ENCODE measurements at regions not wholly inside any gene's neighbourhood (a gene's known extent, or its start where the extent isn't known, plus 50 kb on each side); places are given as distances from the start of the nearest gene placed in this dataset.

DNA sequence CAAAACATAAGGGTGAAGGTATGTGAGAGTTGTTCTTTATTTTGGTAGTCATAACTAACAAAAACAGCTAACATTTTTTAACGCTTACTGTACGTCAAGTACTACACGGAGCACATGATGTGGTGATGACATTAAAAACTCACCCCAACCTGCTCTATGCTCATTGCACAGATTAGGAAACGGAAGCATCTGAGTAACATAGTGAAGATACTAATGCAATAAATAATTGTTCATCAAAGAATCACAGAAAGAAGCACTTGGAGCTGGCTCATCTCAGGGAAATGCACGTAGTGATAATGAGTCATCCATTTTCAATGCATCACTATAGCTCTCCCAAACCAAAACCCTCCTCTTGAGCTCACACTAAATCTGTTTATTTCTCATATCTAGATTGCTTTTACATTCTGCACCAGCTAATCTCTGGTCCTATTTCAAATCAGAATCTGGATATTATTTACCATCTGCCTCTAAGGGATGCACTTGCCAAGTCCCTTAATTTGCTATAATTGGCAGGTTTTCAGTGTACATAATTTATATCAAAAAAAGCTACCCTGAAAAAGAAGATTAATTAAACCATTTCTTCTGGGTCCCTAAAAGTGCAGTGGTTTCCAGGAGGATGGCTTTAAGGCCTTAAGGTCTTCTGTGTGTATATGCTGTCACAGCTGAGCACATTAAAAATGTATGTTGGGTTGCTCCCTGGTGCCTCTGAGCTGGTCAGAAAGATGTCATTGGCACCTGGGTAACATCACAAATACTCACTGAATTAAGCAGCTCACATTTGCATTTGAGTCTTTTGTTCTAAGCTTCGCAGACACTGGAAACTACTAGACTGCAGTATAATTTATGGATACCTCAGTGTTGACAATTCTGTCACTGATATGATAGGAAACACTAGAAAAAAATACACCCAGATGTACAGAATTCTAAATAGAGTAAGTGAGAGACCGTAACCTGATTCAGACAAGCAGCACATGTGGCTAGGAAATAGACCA lies 677.4 kb upstream of the CITED2 start:
- H3K27me3 ChIP-seq (ENCODE audit: low read depth) = no peaks in the 10 kb centered on the region
- in situ Hi-C loops (cut with MboI; ENCODE audit: low sequenced_read_pairs) = no loop called here
- no peaks in the 10 kb centered on the region for H3K36me3 ChIP-seq (replicated peaks)
- DNase-seq (ENCODE audit: low spot score in 2 of 2) = no peak
- H3K4me3 ChIP-seq = no peak overlapping the region
- H3K4me1 ChIP-seq = no peaks in the 10 kb centered on the region
- H3K9me3 ChIP-seq = no peaks in the 10 kb centered on the region

- Histone ChIP-seq H3K36me3 (replicated peaks) (no peaks in the 10 kb centered on the region), H3K4me3 (no peak overlapping the region), H3K27me3 (ENCODE audit: low read depth) (no peaks in the 10 kb centered on the region), H3K4me1 (no peaks in the 10 kb centered on the region), H3K9me3 (no peaks in the 10 kb centered on the region)
- DNase-seq (ENCODE audit: low spot score in 2 of 2) = no peak
- in situ Hi-C loops (cut with MboI; ENCODE audit: low sequenced_read_pairs) = no loop called here
Observed at GRCh38 chr6:140050101-140050995, 675.9 kb upstream of the CITED2 start.

GRCh38 chr6:140049251-140049650 lies 674.8 kb upstream of the CITED2 start:
- no peak for DNase-seq (ENCODE audit: low spot score in 2 of 2)
- Histone ChIP-seq H3K4me1 (no peaks in the 10 kb centered on the region), H3K27me3 (ENCODE audit: low read depth) (no peaks in the 10 kb centered on the region), H3K4me3 (no peak overlapping the region), H3K36me3 (replicated peaks) (no peaks in the 10 kb centered on the region), H3K9me3 (no peaks in the 10 kb centered on the region)
- in situ Hi-C loops (cut with MboI; ENCODE audit: low sequenced_read_pairs) = no loop called here

- no peaks in the 10 kb centered on the region for H3K4me1 ChIP-seq
- no peaks in the 10 kb centered on the region for H3K27me3 ChIP-seq (ENCODE audit: low read depth)
- in situ Hi-C loops (cut with MboI; ENCODE audit: low sequenced_read_pairs) = no loop called here
- no peak overlapping the region for H3K4me3 ChIP-seq
- no peaks in the 10 kb centered on the region for H3K36me3 ChIP-seq (replicated peaks)
- DNase-seq (ENCODE audit: low spot score in 2 of 2) = no peak
- H3K9me3 ChIP-seq = no peaks in the 10 kb centered on the region
Observed at GRCh38 chr6:140048202-140048790, 673.8 kb upstream of the CITED2 start.

GRCh38 chr6:140047321-140047720 lies 672.9 kb upstream of the CITED2 start:
- Histone ChIP-seq H3K4me1 (no peaks in the 10 kb centered on the region), H3K9me3 (no peaks in the 10 kb centered on the region), H3K36me3 (replicated peaks) (no peaks in the 10 kb centered on the region), H3K27me3 (ENCODE audit: low read depth) (no peaks in the 10 kb centered on the region), H3K4me3 (no peak overlapping the region)
- in situ Hi-C loops (cut with MboI; ENCODE audit: low sequenced_read_pairs) = no loop called here
- no peak for DNase-seq (ENCODE audit: low spot score in 2 of 2)

DNA sequence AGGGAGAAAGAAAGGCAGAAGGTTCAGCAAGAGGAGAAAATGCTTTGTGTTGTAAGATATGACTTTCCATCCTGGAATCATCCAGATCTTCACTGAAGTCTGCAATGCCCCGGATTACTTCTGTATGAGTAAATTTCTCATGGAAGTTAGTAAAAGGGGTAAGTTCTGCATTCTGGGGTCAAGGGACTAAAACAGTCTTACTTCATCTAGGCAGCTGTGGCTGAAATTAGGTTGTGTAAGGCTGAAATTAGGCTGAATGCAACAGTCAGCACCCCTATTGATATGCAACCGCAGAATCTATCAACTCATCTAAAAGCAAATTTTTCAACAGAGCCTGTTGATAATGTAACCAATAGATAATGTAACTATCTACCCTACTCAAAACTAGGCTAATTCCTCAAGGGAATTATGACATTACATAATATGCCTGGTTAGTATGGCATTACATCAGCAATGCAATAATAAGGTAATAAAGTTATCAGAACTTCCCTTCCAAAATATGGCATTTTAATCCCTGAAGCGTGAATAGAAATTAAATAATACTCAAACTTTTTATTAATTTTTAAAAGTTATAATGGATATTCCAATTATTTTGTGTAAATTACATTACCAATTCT lies 671.7 kb upstream of the CITED2 start:
- in situ Hi-C loops (cut with MboI; ENCODE audit: low sequenced_read_pairs) = no loop called here

DNA sequence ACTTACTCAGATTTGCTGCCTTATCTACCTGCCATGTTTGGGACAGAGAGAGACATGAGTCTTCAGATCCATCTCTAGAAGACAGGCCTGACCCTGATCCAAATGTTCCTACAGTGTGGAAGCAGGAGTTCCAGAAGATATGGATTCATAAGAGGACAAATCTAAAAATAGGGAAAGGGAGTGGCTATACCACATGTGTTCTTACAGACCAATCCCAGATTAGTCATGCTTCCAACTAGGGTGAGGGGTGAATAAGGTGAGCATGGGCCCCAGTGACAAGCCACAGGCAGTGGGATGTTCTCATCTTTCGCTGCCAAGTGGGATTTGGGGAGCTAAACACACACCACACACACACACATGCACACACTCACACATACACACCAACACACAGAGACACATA lies 670.7 kb upstream of the CITED2 start:
- Histone ChIP-seq H3K4me3 (no peak overlapping the region), H3K9me3 (no peaks in the 10 kb centered on the region), H3K36me3 (replicated peaks) (no peaks in the 10 kb centered on the region), H3K4me1 (no peaks in the 10 kb centered on the region), H3K27me3 (ENCODE audit: low read depth) (no peaks in the 10 kb centered on the region)
- in situ Hi-C loops (cut with MboI; ENCODE audit: low sequenced_read_pairs) = no loop called here
- DNase-seq (ENCODE audit: low spot score in 2 of 2) = no peak

More for the DNA sequence above, 671.7 kb upstream of the CITED2 start:
- Histone ChIP-seq H3K4me3 (no peak overlapping the region), H3K36me3 (replicated peaks) (no peaks in the 10 kb centered on the region), H3K27me3 (ENCODE audit: low read depth) (no peaks in the 10 kb centered on the region), H3K4me1 (no peaks in the 10 kb centered on the region), H3K9me3 (no peaks in the 10 kb centered on the region)
- no peak for DNase-seq (ENCODE audit: low spot score in 2 of 2)

DNA sequence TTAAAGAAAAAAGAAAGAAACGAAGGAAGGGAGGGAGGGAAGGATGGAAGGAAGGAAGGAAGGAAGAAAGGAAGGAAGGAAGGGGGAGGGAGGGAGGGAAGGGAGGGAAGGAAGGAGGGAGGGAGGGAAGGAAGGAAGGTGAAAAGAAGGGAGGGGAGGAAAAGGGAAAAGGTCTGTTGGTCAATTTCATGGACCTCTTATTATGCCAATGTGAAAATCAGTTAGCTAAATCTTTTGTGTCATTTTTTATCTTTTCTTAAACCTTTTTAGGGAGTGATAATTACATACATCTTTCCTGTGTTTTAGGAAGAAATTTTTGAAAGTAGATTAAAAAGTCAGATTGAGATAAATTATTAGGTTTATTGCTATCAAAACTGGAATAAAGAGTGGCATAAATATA lies 670.2 kb upstream of the CITED2 start:
- DNase-seq (ENCODE audit: low spot score in 2 of 2) = no peak
- Histone ChIP-seq H3K4me3 (no peak overlapping the region), H3K9me3 (no peaks in the 10 kb centered on the region), H3K4me1 (no peaks in the 10 kb centered on the region), H3K27me3 (ENCODE audit: low read depth) (no peaks in the 10 kb centered on the region), H3K36me3 (replicated peaks) (no peaks in the 10 kb centered on the region)
- in situ Hi-C loops (cut with MboI; ENCODE audit: low sequenced_read_pairs) = no loop called here

- Histone ChIP-seq H3K36me3 (replicated peaks) (no peaks in the 10 kb centered on the region), H3K4me1 (no peaks in the 10 kb centered on the region), H3K27me3 (ENCODE audit: low read depth) (no peaks in the 10 kb centered on the region), H3K4me3 (no peak overlapping the region), H3K9me3 (no peaks in the 10 kb centered on the region)
- no peak for DNase-seq (ENCODE audit: low spot score in 2 of 2)
- in situ Hi-C loops (cut with MboI; ENCODE audit: low sequenced_read_pairs) = no loop called here
Observed at GRCh38 chr6:140043762-140044378, 669.4 kb upstream of the CITED2 start.

DNA sequence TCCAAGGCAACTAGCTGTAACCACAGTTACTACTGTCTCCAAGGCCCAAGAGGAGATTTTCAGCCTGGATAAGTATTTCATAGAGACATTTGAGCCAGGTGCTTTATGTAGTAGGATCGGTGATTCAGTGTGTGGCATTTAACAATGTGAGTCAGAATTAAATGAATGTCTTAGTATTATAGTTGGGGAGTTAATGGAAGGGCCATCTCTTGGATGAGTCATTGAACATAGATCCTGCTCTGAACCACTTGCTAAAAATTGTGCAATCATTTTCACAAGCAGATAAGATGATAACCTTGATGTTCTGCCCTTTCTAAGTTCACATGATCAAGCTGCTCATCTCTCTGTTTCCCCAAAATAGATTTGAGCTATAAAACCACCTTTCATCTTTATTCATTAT lies 668.9 kb upstream of the CITED2 start:
- in situ Hi-C loops (cut with MboI; ENCODE audit: low sequenced_read_pairs) = no loop called here

DNA sequence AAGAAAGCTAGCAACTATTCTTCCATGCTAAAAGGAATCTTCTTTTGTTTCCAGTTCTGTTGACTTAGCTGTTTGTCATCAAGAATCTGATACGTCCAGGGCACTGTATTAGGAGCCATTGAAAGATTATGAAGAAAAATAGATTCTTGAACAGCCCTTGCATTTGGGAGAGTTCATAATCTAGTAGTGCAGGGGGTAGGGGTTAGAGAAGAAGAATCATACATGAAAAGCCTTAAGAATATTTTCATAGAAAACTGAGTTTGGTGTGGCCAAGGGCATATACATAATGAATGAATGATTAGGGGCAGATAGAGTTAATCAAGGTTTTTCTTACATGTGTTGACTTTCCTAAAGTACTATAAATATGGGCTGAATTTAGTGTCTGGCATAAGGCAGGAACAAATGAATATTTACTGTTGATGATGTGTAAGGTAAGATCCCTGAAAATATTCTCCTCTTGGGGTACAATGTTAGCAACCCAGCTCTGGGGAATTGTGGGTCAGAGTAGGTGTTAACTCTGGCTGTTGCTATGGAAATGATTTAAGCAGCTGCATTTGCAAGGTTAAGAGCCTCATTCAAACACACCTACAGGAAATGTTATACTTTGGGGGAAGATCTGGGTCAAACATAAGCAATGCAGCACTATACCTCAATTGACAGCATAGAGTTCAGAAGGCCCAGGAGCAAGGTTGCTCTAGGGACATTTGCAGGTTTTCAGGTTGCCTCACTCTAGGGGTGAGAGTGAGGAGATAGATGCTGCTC lies 667.3 kb upstream of the CITED2 start:
- H3K27me3 ChIP-seq (ENCODE audit: low read depth) = no peaks in the 10 kb centered on the region
- no peaks in the 10 kb centered on the region for H3K4me1 ChIP-seq
- H3K4me3 ChIP-seq = no peak overlapping the region
- DNase-seq (ENCODE audit: low spot score in 2 of 2) = no peak
- no peaks in the 10 kb centered on the region for H3K36me3 ChIP-seq (replicated peaks)
- no peaks in the 10 kb centered on the region; the same call in 1 of the 2 replicates for H3K9me3 ChIP-seq
- in situ Hi-C loops (cut with MboI; ENCODE audit: low sequenced_read_pairs) = no loop called here

More for the DNA sequence above, 668.9 kb upstream of the CITED2 start:
- Histone ChIP-seq H3K27me3 (ENCODE audit: low read depth) (no peaks in the 10 kb centered on the region), H3K36me3 (replicated peaks) (no peaks in the 10 kb centered on the region), H3K9me3 (no peaks in the 10 kb centered on the region), H3K4me1 (no peaks in the 10 kb centered on the region), H3K4me3 (no peak overlapping the region)
- DNase-seq (ENCODE audit: low spot score in 2 of 2) = no peak

- no peak for DNase-seq (ENCODE audit: low spot score in 2 of 2)
- Histone ChIP-seq H3K36me3 (replicated peaks) (no peaks in the 10 kb centered on the region), H3K4me3 (no peak overlapping the region), H3K27me3 (ENCODE audit: low read depth) (no peaks in the 10 kb centered on the region), H3K9me3 (no peaks in the 10 kb centered on the region; the same call in 1 of the 2 replicates), H3K4me1 (no peaks in the 10 kb centered on the region)
- in situ Hi-C loops (cut with MboI; ENCODE audit: low sequenced_read_pairs) = no loop called here
Observed at GRCh38 chr6:140041056-140041455, 666.6 kb upstream of the CITED2 start.
